Liver (tissue), 8 donors: ENCODE measurements at regions not wholly inside any gene's neighbourhood (a gene's known extent, or its start where the extent isn't known, plus 50 kb on each side); places are given as distances from the start of the nearest gene placed in this dataset.
"Not testable (repeated sequence)": the region's sequence is repeated elsewhere in the genome, so short reads cannot be mapped to it uniquely, and the experiment has no call there.

Experiments used
- DNase-seq: peaks from one replicate; pipeline ENCODE4 v3.0.0-alpha.2; 2017; ENCODE audit warnings: low spot score
- H3K27ac ChIP-seq, 2 donors: one replicate each; pipeline ENCODE4 v1.7.0; 2013; ENCODE audit warnings: inconsistent platforms in 2 of 2, low read length in 2 of 2, control low read depth in 1 of 2, low read depth in 1 of 2, mild to moderate bottlenecking in 1 of 2
- H3K27me3 ChIP-seq, 4 donors: one replicate each; pipeline versions ENCODE4 v1.6.1 to v1.7.0; 2013; ENCODE audit warnings: low read length in 3 of 4, inconsistent platforms in 1 of 4, mild to moderate bottlenecking in 1 of 4, moderate library complexity in 1 of 4; ENCODE audit not compliant: control insufficient read depth in 4 of 4, insufficient read depth in 4 of 4
- H3K36me3 ChIP-seq, 4 donors: one replicate each; pipeline versions ENCODE4 v1.6.1 to v1.7.0; 2013; ENCODE audit warnings: low read length in 3 of 4, mild to moderate bottlenecking in 3 of 4, low read depth in 1 of 4, moderate library complexity in 1 of 4; ENCODE audit not compliant: control insufficient read depth in 4 of 4, insufficient read depth in 3 of 4
- H3K4me1 ChIP-seq, 4 donors: one replicate each; pipeline versions ENCODE4 v1.6.1 to v1.7.0; 2013; ENCODE audit warnings: low read length in 3 of 4, mild to moderate bottlenecking in 3 of 4, moderate library complexity in 1 of 4; ENCODE audit not compliant: control insufficient read depth in 4 of 4, insufficient read depth in 4 of 4
- H3K4me3 ChIP-seq, 3 donors: one replicate each; pipeline versions ENCODE4 v1.6.1 to v1.7.0; 2013; ENCODE audit warnings: low read length in 3 of 3, control low read depth in 1 of 3, low read depth in 1 of 3, mild to moderate bottlenecking in 1 of 3
- H3K9ac ChIP-seq, 2 donors: one replicate each; pipeline ENCODE4 v1.7.0; 2013; ENCODE audit warnings: low read length in 2 of 2, mild to moderate bottlenecking in 2 of 2, moderate library complexity in 2 of 2, control low read depth in 1 of 2, low read depth in 1 of 2
- H3K9me3 ChIP-seq, 4 donors: one replicate each; pipeline versions ENCODE4 v1.6.1 to v1.7.0; 2013; ENCODE audit warnings: low read length in 3 of 4; ENCODE audit not compliant: control insufficient read depth in 4 of 4
- CTCF ChIP-seq: fragments of 150-350 bp; IDR thresholded peaks from 2 replicates; pipeline ENCODE4 v1.5.1; 2017; ENCODE audit warnings: improper control_type of control experiment, low read depth, low read length; ENCODE audit not compliant: missing input control
- RAD21 ChIP-seq, 2 donors: IDR thresholded peaks; 2 replicates each; pipeline ENCODE4 v1.6.1; 2016; ENCODE audit warnings: antibody characterized with exemption in 2 of 2, mild to moderate bottlenecking in 2 of 2
- RXRA ChIP-seq, 2 donors: IDR thresholded peaks; 2 replicates each; pipeline ENCODE4 v1.6.1; 2017 to 2018; ENCODE audit warnings: antibody characterized with exemption in 2 of 2, mild to moderate bottlenecking in 1 of 2
- YY1 ChIP-seq: IDR thresholded peaks from 2 replicates; pipeline ENCODE4 v1.6.1; 2016; ENCODE audit warnings: antibody characterized with exemption, mild to moderate bottlenecking
- WGBS: extraction: QIAGEN DNeasy Blood & Tissue Kit; methylation state at CpG from one replicate; pipeline ENCODE4 v1.1.7; 2013; 5-methylcytosine and 5-hydroxymethylcytosine counted together
- TF ChIP-seq, protein P1 (sequence below): IDR thresholded peaks from 2 replicates; pipeline ENCODE4 v1.6.1; 2016; ENCODE audit warnings: antibody characterized with exemption
- TF ChIP-seq, protein P2 (sequence below): IDR thresholded peaks from 2 replicates; pipeline ENCODE4 v1.6.1; 2016; ENCODE audit warnings: antibody characterized with exemption
- TF ChIP-seq, protein P3 (sequence below): IDR thresholded peaks from 2 replicates; pipeline ENCODE4 v1.6.1; 2016; ENCODE audit warnings: antibody characterized with exemption
- donor health status: healthy.
- donor health status: healthy.
- donor health status: healthy.
- donor health status: healthy.
- donor health status: healthy.

DNA sequence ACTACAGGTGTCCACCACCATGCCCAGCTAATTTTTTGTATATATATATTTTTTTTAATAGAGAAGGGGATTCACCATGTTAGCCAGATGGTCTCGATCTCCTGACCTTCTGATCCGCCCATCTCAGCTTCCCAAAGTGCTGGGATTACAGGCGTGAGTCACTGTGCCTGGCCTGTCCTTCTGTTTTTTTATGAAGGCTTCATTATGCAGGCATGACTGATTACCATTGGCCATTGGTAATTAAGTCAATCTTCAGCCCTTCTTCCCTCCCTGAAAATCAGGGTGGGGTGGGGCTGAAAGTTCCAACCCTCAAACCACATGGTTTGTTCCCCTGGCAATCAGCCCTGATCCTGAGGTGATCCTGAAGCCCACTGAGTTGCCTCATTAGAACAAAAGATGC, 336.9 kb downstream of the PTTG2 start:
- H3K9ac ChIP-seq = no peak overlapping the region

DNA sequence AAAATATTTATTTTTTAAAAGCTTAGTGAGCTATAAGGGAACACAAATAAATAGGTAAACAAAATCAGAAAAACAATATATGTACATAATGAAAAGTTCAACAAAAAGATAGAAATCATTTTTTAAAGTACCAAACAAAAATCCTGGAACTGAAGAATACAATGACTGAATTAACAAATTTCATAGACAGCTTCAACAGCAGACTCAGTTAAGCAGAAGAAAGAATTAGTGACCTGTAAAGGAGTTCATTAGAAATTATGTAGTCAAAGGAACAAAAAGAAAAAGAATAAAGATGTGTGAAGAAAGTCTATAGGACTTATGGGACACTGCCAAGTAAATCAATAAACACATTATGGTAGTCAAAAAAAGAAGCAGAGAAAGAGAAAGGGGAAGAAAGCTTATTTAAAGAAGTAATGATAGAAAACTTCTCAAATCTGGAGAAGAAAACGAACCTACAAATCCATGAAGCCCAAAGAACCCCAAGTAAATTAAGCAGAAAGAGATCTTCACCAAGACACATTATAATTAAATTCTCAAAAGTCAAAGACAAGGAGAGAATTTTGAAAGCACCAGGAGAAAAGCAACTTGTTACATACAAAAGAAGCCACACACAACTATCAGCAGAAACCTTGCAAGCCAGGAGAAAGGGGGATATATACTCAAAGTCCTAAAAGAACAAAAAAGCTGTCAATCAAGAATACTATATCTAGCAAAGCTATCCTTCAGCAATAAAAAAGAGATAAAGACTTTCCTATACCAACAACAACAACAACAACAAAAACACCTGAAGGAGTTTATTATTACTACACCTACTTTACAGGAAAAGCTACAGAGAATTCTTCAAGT, 338.9 kb downstream of the PTTG2 start:
- TF ChIP-seq, protein P1, sequence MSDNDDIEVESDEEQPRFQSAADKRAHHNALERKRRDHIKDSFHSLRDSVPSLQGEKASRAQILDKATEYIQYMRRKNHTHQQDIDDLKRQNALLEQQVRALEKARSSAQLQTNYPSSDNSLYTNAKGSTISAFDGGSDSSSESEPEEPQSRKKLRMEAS = no peak
- TF ChIP-seq RXRA (IDR thresholded peaks at IDR 0.05) (no peak), YY1 (no peak), CTCF (no peak), RAD21 (IDR thresholded peaks at IDR 0.05) (no peak)
- TF ChIP-seq, protein P2, sequence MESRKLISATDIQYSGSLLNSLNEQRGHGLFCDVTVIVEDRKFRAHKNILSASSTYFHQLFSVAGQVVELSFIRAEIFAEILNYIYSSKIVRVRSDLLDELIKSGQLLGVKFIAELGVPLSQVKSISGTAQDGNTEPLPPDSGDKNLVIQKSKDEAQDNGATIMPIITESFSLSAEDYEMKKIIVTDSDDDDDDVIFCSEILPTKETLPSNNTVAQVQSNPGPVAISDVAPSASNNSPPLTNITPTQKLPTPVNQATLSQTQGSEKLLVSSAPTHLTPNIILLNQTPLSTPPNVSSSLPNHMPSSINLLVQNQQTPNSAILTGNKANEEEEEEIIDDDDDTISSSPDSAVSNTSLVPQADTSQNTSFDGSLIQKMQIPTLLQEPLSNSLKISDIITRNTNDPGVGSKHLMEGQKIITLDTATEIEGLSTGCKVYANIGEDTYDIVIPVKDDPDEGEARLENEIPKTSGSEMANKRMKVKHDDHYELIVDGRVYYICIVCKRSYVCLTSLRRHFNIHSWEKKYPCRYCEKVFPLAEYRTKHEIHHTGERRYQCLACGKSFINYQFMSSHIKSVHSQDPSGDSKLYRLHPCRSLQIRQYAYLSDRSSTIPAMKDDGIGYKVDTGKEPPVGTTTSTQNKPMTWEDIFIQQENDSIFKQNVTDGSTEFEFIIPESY = no peak
- H3K9ac ChIP-seq = no peak overlapping the region
- H3K36me3 ChIP-seq = no peaks in the 10 kb centered on the region
- no peak for DNase-seq
- 67% methylated on average over 1 of the region's 1 CpG for WGBS
- no peak overlapping the region for H3K4me3 ChIP-seq
- no peaks in the 10 kb centered on the region for H3K4me1 ChIP-seq
- no peak overlapping the region for H3K27ac ChIP-seq
- peaks cover under 1 to 5% (median 3%) of the 10 kb centered on the region in 4 donors for H3K9me3 ChIP-seq
- H3K27me3 ChIP-seq = no peaks in the 10 kb centered on the region

More for the DNA sequence above, 336.9 kb downstream of the PTTG2 start:
- H3K27me3 ChIP-seq = no peaks in the 10 kb centered on the region
- WGBS = 89% methylated on average over 3 of the region's 3 CpGs
- no peak overlapping the region for H3K4me3 ChIP-seq
- peaks cover 0 to 2% (median 0%) of the 10 kb centered on the region in 4 donors for H3K4me1 ChIP-seq
- no peak for TF ChIP-seq RAD21 (IDR thresholded peaks at IDR 0.05)
- TF ChIP-seq, protein P3, sequence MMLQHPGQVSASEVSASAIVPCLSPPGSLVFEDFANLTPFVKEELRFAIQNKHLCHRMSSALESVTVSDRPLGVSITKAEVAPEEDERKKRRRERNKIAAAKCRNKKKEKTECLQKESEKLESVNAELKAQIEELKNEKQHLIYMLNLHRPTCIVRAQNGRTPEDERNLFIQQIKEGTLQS = no peak
- no peak overlapping the region for H3K27ac ChIP-seq
- H3K36me3 ChIP-seq = no peaks in the 10 kb centered on the region
- peaks cover 2 to 5% (median 4%) of the 10 kb centered on the region in 4 donors for H3K9me3 ChIP-seq
- no peak for DNase-seq

DNA sequence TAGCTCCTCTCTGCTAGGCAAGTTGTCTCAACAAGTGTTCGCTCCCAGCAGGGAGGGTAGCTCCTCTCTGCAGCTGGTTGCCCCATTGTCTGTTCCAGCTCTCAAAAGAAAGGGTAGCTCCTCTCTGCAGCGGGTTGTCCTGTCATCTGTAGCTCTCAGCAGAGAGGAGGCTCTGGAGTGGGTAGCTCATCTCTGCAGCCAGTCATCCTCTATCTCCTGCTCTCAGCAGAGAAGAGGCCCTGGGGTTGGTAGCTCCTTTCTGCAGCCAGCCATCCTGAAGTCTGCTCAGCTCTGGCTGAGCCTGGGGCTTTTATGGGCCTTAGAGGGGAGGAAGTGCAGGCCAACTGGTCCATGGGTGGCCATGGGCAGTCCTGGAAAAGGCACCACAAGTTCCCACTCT, 342.7 kb downstream of the PTTG2 start:
- H3K4me3 ChIP-seq = no peak overlapping the region
- no peaks in the 10 kb centered on the region for H3K4me1 ChIP-seq
- no peak overlapping the region for H3K27ac ChIP-seq
- DNase-seq = no peak
- no peaks in the 10 kb centered on the region for H3K27me3 ChIP-seq
- TF ChIP-seq, protein P3 = no peak
- H3K9ac ChIP-seq = no peak overlapping the region
- peaks cover 0 to 5% (median 3%) of the 10 kb centered on the region in 4 donors for H3K9me3 ChIP-seq
- 91% methylated on average over 2 of the region's 2 CpGs for WGBS
- H3K36me3 ChIP-seq = no peaks in the 10 kb centered on the region

- not testable (repeated sequence) for H3K4me1 ChIP-seq, H3K36me3 ChIP-seq, H3K27me3 ChIP-seq, DNase-seq, H3K27ac ChIP-seq, H3K4me3 ChIP-seq, H3K9me3 ChIP-seq, H3K9ac ChIP-seq
- 95% methylated on average over 5 of the region's 5 CpGs for WGBS
Measured at GRCh38 chr4:38304460-38304859, 344.3 kb downstream of the PTTG2 start.
